ENCODE measurements at regions not wholly inside any gene's neighbourhood (a gene's known extent, or its start where the extent isn't known, plus 50 kb on each side); places are given as distances from the start of the nearest gene placed in this dataset.
"Not testable (repeated sequence)": the region's sequence is repeated elsewhere in the genome, so short reads cannot be mapped to it uniquely, and the experiment has no call there.

- not testable (repeated sequence) for TF ChIP-seq CTCF, POLR2A (IDR thresholded peaks at IDR 0.05)
These were observed 686.8 kb upstream of the DEFB115 start for GRCh38 chr20:30570622-30571021.

All from body of pancreas (tissue), 4 donors.